Ecto neural progenitor cell (in vitro differentiated cells): ENCODE measurements at regions not wholly inside any gene's neighbourhood (a gene's known extent, or its start where the extent isn't known, plus 50 kb on each side); places are given as distances from the start of the nearest gene placed in this dataset.

Experiments
- DNase-seq: peaks from one replicate; pipeline ENCODE4 v3.0.0-alpha.2; 2018; ENCODE audit warnings: low spot score

DNA sequence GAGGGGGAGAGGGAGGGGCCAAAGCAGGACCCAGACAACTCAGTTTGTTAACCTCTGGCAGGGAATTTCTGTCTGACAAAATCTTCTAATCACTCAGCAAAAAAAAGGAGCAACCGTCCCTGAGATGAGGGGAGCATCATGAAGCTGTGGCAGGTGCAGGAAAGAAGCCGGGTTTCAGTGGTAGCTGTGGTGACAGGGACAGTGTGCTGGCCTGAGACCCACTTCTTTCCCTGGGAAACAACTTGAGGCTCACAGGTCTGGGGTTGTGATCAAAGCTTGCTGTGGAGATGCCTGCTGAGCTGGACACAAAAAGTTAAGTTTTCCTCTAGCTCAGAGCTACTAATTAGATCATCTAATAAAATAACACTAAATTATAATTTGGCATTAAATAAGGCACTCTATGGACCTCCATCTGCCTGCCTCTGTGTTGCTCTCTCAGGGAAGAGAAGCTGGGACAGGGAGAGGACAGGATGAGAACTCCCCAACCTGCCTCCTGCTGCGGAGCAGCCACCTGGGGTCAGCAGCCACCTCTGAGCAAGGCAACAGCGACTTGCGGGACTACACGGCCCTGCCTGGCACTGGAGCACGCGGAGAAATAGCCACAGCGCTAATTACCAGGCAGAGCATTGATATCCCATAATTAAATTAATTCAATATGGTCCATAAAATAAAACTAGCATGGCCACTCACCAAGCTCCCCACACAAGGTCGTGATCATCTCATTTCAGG, 104.6 kb upstream of the TEX51 start:
- peak; percentile 46 for DNase-seq

DNA sequence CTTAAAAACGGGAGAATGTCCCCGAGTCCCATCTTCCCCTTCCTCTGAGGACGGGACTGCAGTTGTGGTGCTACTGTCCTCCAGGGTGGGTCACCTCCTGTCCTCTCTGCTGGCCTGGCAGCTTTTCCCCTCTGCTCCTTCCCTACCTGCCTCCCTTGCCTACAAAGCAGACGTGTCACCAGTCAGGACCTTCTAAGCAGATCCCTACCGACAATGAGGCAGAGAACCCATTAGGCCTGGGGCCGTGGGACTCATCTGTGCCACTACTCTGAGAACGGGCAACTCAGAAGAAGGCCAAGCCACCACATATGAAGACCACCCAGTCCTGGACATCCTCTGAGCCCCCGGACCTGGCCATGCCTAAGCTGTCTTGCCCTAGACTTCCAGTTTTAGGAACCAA, 103.0 kb upstream of the TEX51 start:
- no peak for DNase-seq

- DNase-seq: no peak
These were observed 101.6 kb upstream of the TEX51 start for GRCh38 chr2:126796931-126797621.

DNA sequence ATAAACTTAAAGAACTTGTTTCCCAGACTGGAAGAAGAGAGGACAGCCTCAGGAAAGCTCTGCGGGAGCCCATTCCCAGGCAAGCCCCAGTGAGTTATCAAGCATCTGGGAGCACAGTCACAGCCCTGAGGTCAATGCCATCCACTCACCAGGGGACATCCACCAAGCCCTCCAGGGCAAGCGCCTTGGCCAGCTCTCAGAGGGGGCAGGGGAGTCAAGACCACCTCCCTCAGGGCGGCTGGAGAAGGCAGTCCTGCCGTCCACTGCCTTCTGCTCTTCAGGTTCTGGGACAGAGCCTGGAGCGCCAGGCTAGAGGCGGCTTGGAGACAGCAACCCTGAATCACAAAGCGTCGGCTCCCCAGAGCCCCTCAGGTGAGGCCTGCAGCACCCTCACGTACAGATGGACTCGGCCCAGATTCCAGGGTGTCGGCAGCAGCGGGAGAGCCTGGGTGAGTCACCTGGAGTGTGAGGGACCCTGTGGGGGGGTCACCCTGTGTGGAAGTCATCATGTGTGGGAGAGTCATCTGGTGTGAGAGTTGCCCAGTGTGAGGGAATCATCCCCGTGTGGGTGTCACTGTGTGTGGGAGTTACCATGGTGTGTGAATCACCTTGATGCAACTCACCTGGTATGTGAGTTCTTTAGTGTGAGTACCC, 100.9 kb upstream of the TEX51 start:
- DNase-seq: peak; percentile 40

- DNase-seq: no peak
These were observed 100.2 kb upstream of the TEX51 start for GRCh38 chr2:126798276-126799140.

DNA sequence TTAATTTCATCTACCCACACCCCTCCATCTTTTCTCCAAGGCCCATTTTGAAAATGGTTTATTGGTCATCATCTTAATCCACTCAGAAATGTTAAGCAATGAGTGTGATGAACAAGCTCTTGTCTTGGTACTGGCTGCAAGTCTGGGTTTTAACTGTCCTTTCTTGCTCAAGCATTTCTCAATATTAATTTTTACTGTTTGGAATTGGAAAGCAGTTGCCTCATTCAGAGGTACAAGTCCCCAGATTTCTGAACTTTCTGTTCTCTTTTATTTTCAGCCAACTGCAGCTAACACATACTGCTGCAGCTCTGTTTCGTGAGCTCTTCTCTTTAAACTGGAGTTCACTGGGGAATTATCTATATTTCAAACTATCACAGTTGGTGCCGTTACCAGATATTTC, 99.4 kb upstream of the TEX51 start:
- no peak for DNase-seq

DNA sequence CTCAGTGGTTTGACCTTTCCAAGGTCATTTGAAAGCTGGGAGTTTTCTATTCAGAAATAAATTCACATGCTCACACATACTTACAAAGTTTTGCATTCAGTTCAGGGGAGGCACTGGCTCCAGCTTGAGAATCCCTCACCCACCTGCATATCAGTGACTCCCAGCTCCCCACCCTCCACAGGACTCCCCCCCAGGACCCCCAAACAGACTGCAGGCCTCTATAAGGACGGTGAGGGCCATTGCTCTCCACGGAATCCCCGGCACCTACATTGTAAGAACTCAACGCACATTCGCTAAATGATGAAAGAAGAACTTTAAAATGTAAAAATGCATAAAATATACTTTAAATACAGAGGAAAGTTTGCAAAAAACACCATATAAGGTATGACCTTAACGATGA, 97.2 kb upstream of the TEX51 start:
- no peak for DNase-seq

GRCh38 chr2:126802316-126802715, 96.4 kb upstream of the TEX51 start:
- DNase-seq: no peak

- no peak for DNase-seq
These were observed 95.8 kb upstream of the TEX51 start for GRCh38 chr2:126802774-126803433.

- DNase-seq: no peak
These were observed 95.3 kb upstream of the TEX51 start for GRCh38 chr2:126803434-126803775.

GRCh38 chr2:126804347-126804746, 94.3 kb upstream of the TEX51 start:
- DNase-seq: no peak

GRCh38 chr2:126808929-126809328, 89.8 kb upstream of the TEX51 start:
- DNase-seq: no peak

- DNase-seq: no peak
These were observed 89.3 kb upstream of the TEX51 start for GRCh38 chr2:126809340-126809739.

DNA sequence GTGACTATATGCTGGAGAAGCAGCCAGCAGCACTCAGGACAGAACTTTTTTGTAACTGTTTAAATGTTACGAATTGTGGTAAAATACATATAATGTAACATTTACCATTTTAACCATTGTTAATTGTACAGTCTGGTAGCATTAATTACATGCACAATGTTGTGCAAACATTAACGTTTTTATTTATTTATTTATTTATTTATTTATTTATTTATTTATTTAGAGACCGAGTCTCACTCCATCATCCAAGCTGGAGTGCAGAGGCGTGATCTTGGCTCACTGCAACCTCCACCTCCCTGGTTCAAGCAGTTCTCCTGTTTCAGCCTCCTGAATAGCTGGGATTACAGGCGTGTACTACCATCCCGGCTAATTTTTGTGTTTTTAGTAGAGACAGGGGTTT, 88.7 kb upstream of the TEX51 start:
- DNase-seq: no peak

GRCh38 chr2:126811101-126811500, 87.6 kb upstream of the TEX51 start:
- no peak for DNase-seq

GRCh38 chr2:126817172-126817571, 81.5 kb upstream of the TEX51 start:
- DNase-seq: no peak

- no peak for DNase-seq
These were observed 76.6 kb upstream of the TEX51 start for GRCh38 chr2:126822115-126822514.

- DNase-seq: no peak
These were observed 75.8 kb upstream of the TEX51 start for GRCh38 chr2:126822921-126823320.

- no peak for DNase-seq
These were observed 74.7 kb upstream of the TEX51 start for GRCh38 chr2:126823951-126824350.

GRCh38 chr2:126824663-126825062, 74.0 kb upstream of the TEX51 start:
- DNase-seq: no peak

DNA sequence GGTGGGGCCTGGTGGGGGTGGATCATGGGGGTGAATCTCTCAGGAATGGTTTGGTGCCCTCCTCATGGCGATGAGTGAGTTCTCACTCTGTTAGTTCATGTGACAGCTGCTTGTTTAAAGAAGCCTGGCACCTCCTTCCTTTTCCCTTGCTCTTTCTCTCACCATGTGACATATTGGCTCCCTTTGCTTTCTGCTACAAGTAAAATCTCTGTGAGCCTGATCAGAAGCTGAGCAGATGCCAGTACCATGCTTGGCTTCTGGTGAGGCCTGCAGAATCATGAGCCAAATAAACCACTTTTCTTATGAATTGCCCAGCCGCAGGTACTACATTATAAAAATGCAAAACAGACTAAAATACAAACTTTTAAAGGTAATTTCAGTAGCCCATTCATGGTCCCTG, 73.4 kb upstream of the TEX51 start:
- no peak for DNase-seq

DNA sequence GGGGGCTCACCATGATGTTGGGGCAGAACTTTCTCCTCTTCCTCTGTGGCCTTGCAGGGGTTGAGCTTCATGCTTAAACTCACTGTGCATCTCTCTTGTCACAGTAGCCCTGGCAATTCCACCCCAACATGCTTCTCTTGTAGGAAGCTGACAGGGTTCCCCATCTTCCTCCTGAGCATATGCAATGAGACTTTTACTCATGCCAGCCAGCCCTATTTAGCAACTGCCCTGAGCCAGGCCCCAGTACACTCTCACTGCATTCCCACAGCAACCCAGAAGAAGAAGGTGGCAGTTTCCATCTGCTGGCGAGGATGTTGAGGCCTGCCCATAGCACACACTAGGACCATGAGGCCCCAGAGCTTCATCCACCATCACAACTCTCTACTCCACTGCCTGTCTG, 72.2 kb upstream of the TEX51 start:
- no peak for DNase-seq
